Suprapubic skin (tissue), 4 donors: ENCODE measurements at regions not wholly inside any gene's neighbourhood (a gene's known extent, or its start where the extent isn't known, plus 50 kb on each side); places are given as distances from the start of the nearest gene placed in this dataset.

Experiments used
- DNase-seq, 2 donors: peaks; one replicate each; pipeline ENCODE4 v3.0.0-alpha.2; 2019; ENCODE audit warnings: low spot score in 2 of 2
- H3K27ac ChIP-seq: fragments of 200-600 bp; sonication (generic); one replicate; pipeline ENCODE4 v1.5.1; 2019
- H3K27me3 ChIP-seq: fragments of 200-600 bp; sonication (generic); one replicate; pipeline ENCODE4 v1.5.1; 2019
- H3K36me3 ChIP-seq: fragments of 200-600 bp; sonication (generic); one replicate; pipeline ENCODE4 v1.5.1; 2019
- H3K4me1 ChIP-seq: fragments of 200-600 bp; sonication (generic); one replicate; pipeline ENCODE4 v1.5.1; 2019
- H3K4me3 ChIP-seq: fragments of 200-600 bp; sonication (generic); one replicate; pipeline ENCODE4 v1.5.1; 2019; ENCODE audit warnings: mild to moderate bottlenecking
- H3K9me3 ChIP-seq: fragments of 200-600 bp; sonication (generic); one replicate; pipeline ENCODE4 v1.5.1; 2019
- CTCF ChIP-seq, 2 donors: fragments of 200-600 bp in 1 of 2; fragments of 450-650 bp in 1 of 2; sonication (generic) in 1 of 2; IDR thresholded peaks; one replicate each; pipeline ENCODE4 v1.5.1; 2016 to 2019; ENCODE audit warnings: antibody characterized with exemption in 2 of 2, mild to moderate bottlenecking in 1 of 2, moderate library complexity in 1 of 2
- EP300 ChIP-seq: sonication (generic); formaldehyde crosslinking; IDR thresholded peaks from one replicate; pipeline ENCODE4 v1.6.1; 2017; ENCODE audit warnings: antibody characterized with exemption
- POLR2A ChIP-seq, 2 donors: fragments of 450-650 bp; IDR thresholded peaks; one replicate each; pipeline ENCODE4 v1.6.1; 2017; ENCODE audit warnings: antibody characterized with exemption in 2 of 2, mild to moderate bottlenecking in 2 of 2, moderate library complexity in 2 of 2
- POLR2AphosphoS5 ChIP-seq, 3 donors: sonication (generic); formaldehyde crosslinking; IDR thresholded peaks; one replicate each; pipeline ENCODE4 v1.6.1; 2017; ENCODE audit warnings: antibody characterized with exemption in 3 of 3
- WGBS: methylation state at CpG from one replicate; pipeline ENCODE4 v1.1.5; 2018; 5-methylcytosine and 5-hydroxymethylcytosine counted together

- H3K27me3 ChIP-seq: peaks cover 2% of the 10 kb centered on the region
- no peaks in the 10 kb centered on the region for H3K4me1 ChIP-seq
- no peak overlapping the region for H3K4me3 ChIP-seq
- H3K9me3 ChIP-seq: no peaks in the 10 kb centered on the region
- WGBS: 82% methylated on average over 28 of the region's 34 CpGs
- no peak overlapping the region for H3K27ac ChIP-seq
- no peak for DNase-seq
- H3K36me3 ChIP-seq: no peaks in the 10 kb centered on the region
- no peak for TF ChIP-seq POLR2A (IDR thresholded peaks at IDR 0.05)
- TF ChIP-seq POLR2AphosphoS5 (IDR thresholded peaks at IDR 0.05): no peak
- no peak for TF ChIP-seq EP300
- TF ChIP-seq CTCF (IDR thresholded peaks at IDR 0.05): no peak
Observed at GRCh38 chr18:78123926-78124797, 855.5 kb upstream of the SALL3 start.

- Histone ChIP-seq H3K36me3 (no peaks in the 10 kb centered on the region), H3K4me1 (no peaks in the 10 kb centered on the region), H3K4me3 (no peak overlapping the region), H3K27me3 (peaks cover 2% of the 10 kb centered on the region), H3K27ac (no peak overlapping the region), H3K9me3 (no peaks in the 10 kb centered on the region)
- TF ChIP-seq EP300 (no peak), POLR2A (IDR thresholded peaks at IDR 0.05) (no peak), CTCF (IDR thresholded peaks at IDR 0.05) (no peak), POLR2AphosphoS5 (IDR thresholded peaks at IDR 0.05) (no peak)
- no peak for DNase-seq
- WGBS: 81% methylated on average over 7 of the region's 7 CpGs
Observed at GRCh38 chr18:78125206-78125896, 854.3 kb upstream of the SALL3 start.

- no peaks in the 10 kb centered on the region for H3K9me3 ChIP-seq
Observed at GRCh38 chr18:78126106-78126505, 853.5 kb upstream of the SALL3 start.

GRCh38 chr18:78126536-78126935 lies 853.1 kb upstream of the SALL3 start:
- TF ChIP-seq CTCF (IDR thresholded peaks at IDR 0.05) (no peak), POLR2A (IDR thresholded peaks at IDR 0.05) (no peak), POLR2AphosphoS5 (IDR thresholded peaks at IDR 0.05) (no peak)

More at GRCh38 chr18:78126106-78126505, 853.5 kb upstream of the SALL3 start:
- TF ChIP-seq EP300: no peak
- no peak for TF ChIP-seq POLR2A (IDR thresholded peaks at IDR 0.05)
- DNase-seq: no peak
- Histone ChIP-seq H3K4me3 (no peak overlapping the region), H3K27me3 (peaks cover 9% of the 10 kb centered on the region), H3K27ac (no peak overlapping the region), H3K4me1 (no peaks in the 10 kb centered on the region), H3K36me3 (no peaks in the 10 kb centered on the region)
- WGBS: 85% methylated on average over 12 of the region's 13 CpGs

GRCh38 chr18:78127041-78127440 lies 852.6 kb upstream of the SALL3 start:
- Histone ChIP-seq H3K4me3 (no peak overlapping the region), H3K4me1 (no peaks in the 10 kb centered on the region), H3K27me3 (peaks cover 9% of the 10 kb centered on the region), H3K9me3 (no peaks in the 10 kb centered on the region), H3K36me3 (no peaks in the 10 kb centered on the region), H3K27ac (no peak overlapping the region)
- no peak for TF ChIP-seq POLR2AphosphoS5 (IDR thresholded peaks at IDR 0.05)
- TF ChIP-seq POLR2A (IDR thresholded peaks at IDR 0.05): no peak
- TF ChIP-seq EP300: no peak
- TF ChIP-seq CTCF (IDR thresholded peaks at IDR 0.05): no peak
- no peak for DNase-seq
- 86% methylated on average over 20 of the region's 20 CpGs for WGBS

More at GRCh38 chr18:78126536-78126935, 853.1 kb upstream of the SALL3 start:
- Histone ChIP-seq H3K27ac (no peak overlapping the region), H3K27me3 (peaks cover 9% of the 10 kb centered on the region), H3K4me1 (no peaks in the 10 kb centered on the region), H3K4me3 (no peak overlapping the region), H3K9me3 (no peaks in the 10 kb centered on the region), H3K36me3 (no peaks in the 10 kb centered on the region)
- whole genome bisulfite sequencing: 66% methylated on average over 21 of the region's 21 CpGs
- DNase-seq: no peak
